Activated naive CD4-positive, alpha-beta T cell treated with anti-CD3 and anti-CD28 coated beads, Interleukin-2, amount 50 U/mL, for 24 hours (primary cell): ENCODE measurements at regions not wholly inside any gene's neighbourhood (a gene's known extent, or its start where the extent isn't known, plus 50 kb on each side); places are given as distances from the start of the nearest gene placed in this dataset.

Experiments used
- H3K27ac Mint-ChIP-seq: one replicate; pipeline ENCODE4 v1.8.0; 2021; ENCODE audit warnings: mild to moderate bottlenecking, mixed read lengths
- H3K27me3 Mint-ChIP-seq: one replicate; pipeline ENCODE4 v1.8.0; 2021; ENCODE audit warnings: mixed read lengths
- H3K36me3 Mint-ChIP-seq: one replicate; pipeline ENCODE4 v1.8.0; 2021; ENCODE audit warnings: mixed read lengths
- H3K4me1 Mint-ChIP-seq: one replicate; pipeline ENCODE4 v1.8.0; 2021; ENCODE audit warnings: mixed read lengths
- H3K4me3 Mint-ChIP-seq: one replicate; pipeline ENCODE4 v1.8.0; 2021; ENCODE audit warnings: mild to moderate bottlenecking, mixed read lengths
- H3K9me3 Mint-ChIP-seq: one replicate; pipeline ENCODE4 v1.8.0; 2021; ENCODE audit warnings: mixed read lengths

DNA sequence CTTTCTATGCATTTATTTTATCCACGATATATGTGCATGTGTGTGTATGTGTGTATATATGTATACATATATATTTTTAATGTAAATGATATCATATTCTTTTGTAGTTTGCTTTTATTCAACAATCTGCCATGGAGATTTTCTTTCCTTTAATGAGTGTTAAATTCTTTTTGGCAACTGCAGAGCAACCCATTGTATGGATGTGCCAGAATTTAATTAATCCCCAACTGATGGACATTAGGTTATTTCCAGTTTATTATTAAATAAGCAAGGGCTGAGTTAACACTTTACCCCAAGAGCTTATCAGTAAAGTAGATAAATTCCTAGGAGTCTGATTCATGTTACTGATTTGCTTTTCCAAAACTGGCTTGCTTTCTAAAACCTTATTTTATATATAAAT, 58.9 kb upstream of the CD28 start:
- Mint-ChIP-seq H3K4me3 (no peak overlapping the region), H3K9me3 (no peaks in the 10 kb centered on the region), H3K36me3 (no peaks in the 10 kb centered on the region), H3K27me3 (no peaks in the 10 kb centered on the region), H3K27ac (no peak overlapping the region), H3K4me1 (peaks cover 16% of the 10 kb centered on the region)

DNA sequence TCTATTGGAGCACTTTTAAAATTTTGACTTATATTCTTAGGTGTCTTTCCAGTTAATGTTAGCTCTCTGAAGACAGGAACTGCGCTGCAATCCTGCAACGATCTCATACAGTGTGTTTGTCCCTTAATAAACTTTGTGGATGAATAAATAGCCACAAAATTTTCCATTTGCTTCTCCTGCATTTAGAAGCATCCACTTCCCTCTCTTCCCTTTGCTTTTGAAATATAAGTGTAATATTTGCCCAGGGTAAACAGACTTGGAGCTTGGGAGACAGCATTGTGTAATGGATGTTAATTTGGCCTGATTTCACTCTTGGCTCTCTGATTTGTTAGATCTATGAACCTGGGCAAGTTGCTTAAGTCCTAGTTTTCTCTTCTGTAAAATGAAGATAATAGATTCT, 58.2 kb upstream of the CD28 start:
- H3K27ac Mint-ChIP-seq: peak overlapping the region; percentile 19
- peaks cover 16% of the 10 kb centered on the region for H3K4me1 Mint-ChIP-seq
- H3K4me3 Mint-ChIP-seq: no peak overlapping the region
- no peaks in the 10 kb centered on the region for H3K9me3 Mint-ChIP-seq
- H3K27me3 Mint-ChIP-seq: no peaks in the 10 kb centered on the region
- H3K36me3 Mint-ChIP-seq: no peaks in the 10 kb centered on the region

DNA sequence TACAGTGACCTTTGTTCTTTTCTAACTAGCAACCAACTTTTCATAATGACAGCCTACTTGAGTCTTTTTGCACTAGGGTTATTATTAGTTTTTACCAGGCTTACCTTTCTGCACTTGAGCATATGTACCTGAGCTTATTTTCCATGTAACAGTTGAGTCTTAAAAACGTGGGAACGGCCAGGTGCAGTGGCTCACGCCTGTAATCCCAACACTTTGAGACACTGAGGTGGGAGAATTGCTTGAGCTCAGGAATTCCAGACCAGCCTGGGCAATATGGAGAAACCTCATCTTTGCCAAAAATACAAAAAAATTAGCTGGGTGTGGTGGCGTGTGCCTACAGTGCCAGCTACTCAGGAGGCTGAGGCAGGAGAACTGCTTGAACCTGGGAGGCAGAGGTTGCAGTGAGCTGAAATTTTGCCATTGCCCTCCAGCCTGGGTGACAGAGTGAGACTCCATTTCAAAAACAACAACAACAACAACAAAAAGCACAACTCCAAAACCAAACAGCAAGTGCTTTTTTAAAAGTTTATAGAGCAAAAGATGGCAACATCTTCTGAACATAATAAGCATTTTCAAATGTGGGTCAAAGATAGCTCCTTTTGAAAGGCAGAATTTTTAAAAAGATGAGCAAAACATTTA, 57.1 kb upstream of the CD28 start:
- peaks cover 16% of the 10 kb centered on the region for H3K4me1 Mint-ChIP-seq
- no peaks in the 10 kb centered on the region for H3K9me3 Mint-ChIP-seq
- H3K4me3 Mint-ChIP-seq: no peak overlapping the region
- H3K36me3 Mint-ChIP-seq: no peaks in the 10 kb centered on the region
- H3K27me3 Mint-ChIP-seq: no peaks in the 10 kb centered on the region
- no peak overlapping the region for H3K27ac Mint-ChIP-seq

- H3K4me3 Mint-ChIP-seq: no peak overlapping the region
- H3K27ac Mint-ChIP-seq: no peak overlapping the region
- H3K9me3 Mint-ChIP-seq: no peaks in the 10 kb centered on the region
- peaks cover 32% of the 10 kb centered on the region for H3K4me1 Mint-ChIP-seq
- no peaks in the 10 kb centered on the region for H3K27me3 Mint-ChIP-seq
- H3K36me3 Mint-ChIP-seq: peaks cover 1% of the 10 kb centered on the region
Observed at GRCh38 chr2:203650860-203651613, 55.4 kb upstream of the CD28 start.

- Mint-ChIP-seq H3K9me3 (no peaks in the 10 kb centered on the region), H3K4me1 (peaks cover 36% of the 10 kb centered on the region), H3K4me3 (no peak overlapping the region), H3K27me3 (no peaks in the 10 kb centered on the region), H3K36me3 (peaks cover 1% of the 10 kb centered on the region), H3K27ac (no peak overlapping the region)
Observed at GRCh38 chr2:203651621-203652020, 54.8 kb upstream of the CD28 start.

DNA sequence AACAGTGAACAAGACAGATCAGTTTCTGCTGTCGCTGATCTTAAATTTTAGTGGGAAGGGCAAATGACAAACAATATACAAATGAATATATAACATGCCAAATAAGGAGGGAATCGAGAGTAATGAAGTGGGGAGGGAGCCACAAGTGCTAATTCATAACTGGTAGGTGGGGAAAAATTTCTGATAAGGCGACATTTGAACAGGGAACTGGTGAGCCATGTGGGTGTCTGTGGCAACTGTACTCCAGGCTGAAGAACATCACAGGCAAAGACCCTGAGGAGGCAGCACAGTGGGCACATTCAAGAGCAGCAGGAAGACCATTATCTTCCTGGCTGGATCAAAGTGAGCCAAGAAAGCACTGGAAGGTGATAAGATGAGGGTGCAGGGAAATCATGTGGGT, 51.6 kb upstream of the CD28 start:
- peaks cover 5% of the 10 kb centered on the region for H3K36me3 Mint-ChIP-seq
- H3K4me1 Mint-ChIP-seq: peaks cover 51% of the 10 kb centered on the region
- peaks cover 4% of the 10 kb centered on the region for H3K9me3 Mint-ChIP-seq
- H3K4me3 Mint-ChIP-seq: peak overlapping the region; percentile 21
- H3K27ac Mint-ChIP-seq: peak overlapping the region; percentile 14
- no peaks in the 10 kb centered on the region for H3K27me3 Mint-ChIP-seq

DNA sequence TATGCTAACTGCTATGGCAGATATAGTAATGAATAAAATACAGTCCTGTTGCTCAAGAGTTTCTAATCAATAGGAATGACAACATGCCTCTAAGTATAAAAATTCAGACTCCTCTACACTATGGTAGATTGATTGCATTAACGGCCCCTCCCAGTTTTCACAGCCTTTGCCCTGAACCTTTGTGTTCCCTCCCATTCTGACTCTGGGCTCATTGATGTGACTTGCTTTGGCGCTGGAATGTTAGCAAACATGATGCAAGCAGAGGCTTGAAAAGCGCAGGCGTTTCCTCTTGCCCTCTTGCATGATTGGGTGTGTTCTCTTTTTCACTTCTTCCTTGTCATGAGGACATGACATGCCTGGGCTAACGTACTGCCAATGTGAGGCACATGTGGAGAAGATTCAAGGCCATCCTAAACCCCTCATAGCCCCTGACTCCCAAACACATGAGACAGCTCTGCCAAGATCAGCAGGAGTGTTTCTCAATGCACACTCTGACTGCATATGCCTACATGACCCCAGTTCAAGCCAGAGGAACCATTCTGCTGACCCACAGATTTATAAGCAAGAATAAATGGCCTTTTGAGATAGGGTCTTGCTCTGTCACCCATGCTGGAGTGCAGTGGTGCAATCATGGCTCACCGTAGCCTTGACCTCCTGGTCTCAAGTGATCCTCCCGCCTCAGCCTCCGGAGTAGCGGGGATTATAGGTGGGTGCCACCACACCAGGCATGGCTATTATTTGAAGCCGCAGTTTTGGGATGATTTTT, 49.7 kb upstream of the CD28 start:
- H3K27ac Mint-ChIP-seq: no peak overlapping the region
- no peaks in the 10 kb centered on the region for H3K27me3 Mint-ChIP-seq
- H3K4me1 Mint-ChIP-seq: peaks cover 45% of the 10 kb centered on the region
- H3K4me3 Mint-ChIP-seq: no peak overlapping the region
- H3K9me3 Mint-ChIP-seq: peaks cover 4% of the 10 kb centered on the region
- H3K36me3 Mint-ChIP-seq: peaks cover 5% of the 10 kb centered on the region
